IMR-90 (cell line): ENCODE measurements at regions not wholly inside any gene's neighbourhood (a gene's known extent, or its start where the extent isn't known, plus 50 kb on each side); places are given as distances from the start of the nearest gene placed in this dataset.

Experiments used
- ATAC-seq: fragments of 200-7000 bp; cut with Tn5 transposase; 2 replicates; pipeline ENCODE4 v1.9.1; 2020; ENCODE audit warnings: low read depth, mild to moderate bottlenecking, moderate library complexity
- BruUV-seq: library from RNA; stranded (reverse); fragments of 400-500 nt; replicated peaks from 2 replicates; lab custom pipeline; 2021; lab: Mats Ljungman, UMichigan
- CTCF ChIA-PET: fragments of 300-600 bp; formaldehyde crosslinking; extraction: SDS; loops from one replicate; lab custom pipeline; 2021; ENCODE audit warnings: antibody characterized with exemption; lab: Yijun Ruan, JAX
- POLR2A ChIA-PET: fragments of 300-600 bp; sonication (Branson Sonifier 250); formaldehyde crosslinking; loops from one replicate; lab custom pipeline; 2022; ENCODE audit warnings: antibody characterized with exemption; ENCODE audit not compliant: unreplicated experiment; lab: Charles Lee
- DNase-seq: peaks from one replicate; pipeline ENCODE4 v3.0.0; 2013
- H2AFZ ChIP-seq: replicated peaks from 2 replicates; pipeline ENCODE3; 2013; ENCODE audit warnings: low read length, mild to moderate bottlenecking; ENCODE audit not compliant: poor library complexity
- H2AK5ac ChIP-seq: 2 replicates; pipeline ENCODE4 v1.6.1; 2013; ENCODE audit warnings: low read depth, low read length, inconsistent platforms
- H2AK9ac ChIP-seq: replicated peaks from 2 replicates; pipeline ENCODE3; 2013; ENCODE audit warnings: mild to moderate bottlenecking, low read depth, low read length, moderate library complexity; ENCODE audit not compliant: poor library complexity
- H2BK120ac ChIP-seq: 2 replicates; pipeline ENCODE4 v1.6.1; 2013; ENCODE audit warnings: low read depth, low read length, inconsistent platforms
- H2BK15ac ChIP-seq: 3 replicates; pipeline ENCODE4 v1.6.1; 2013; ENCODE audit warnings: low read depth, low read length, inconsistent platforms
- H2BK20ac ChIP-seq: 2 replicates; pipeline ENCODE4 v1.6.1; 2013; ENCODE audit warnings: low read depth, mild to moderate bottlenecking, inconsistent platforms, low read length, moderate library complexity
- H2BK5ac ChIP-seq: 2 replicates; pipeline ENCODE4 v1.6.1; 2013; ENCODE audit warnings: mild to moderate bottlenecking, low read depth, low read length, inconsistent platforms; ENCODE audit not compliant: poor library complexity, severe bottlenecking
- H3K14ac ChIP-seq: replicated peaks from 2 replicates; pipeline ENCODE4 v1.6.1; 2013; ENCODE audit warnings: low read depth, low read length, inconsistent platforms
- H3K18ac ChIP-seq: 2 replicates; pipeline ENCODE4 v1.6.1; 2013; ENCODE audit warnings: low read depth, low read length, control low read depth
- H3K23ac ChIP-seq: 2 replicates; pipeline ENCODE4 v1.6.1; 2013; ENCODE audit warnings: low read depth, low read length, inconsistent platforms
- H3K27ac ChIP-seq: 2 replicates; pipeline ENCODE4 v1.5.1; 2013; ENCODE audit warnings: mild to moderate bottlenecking, control low read depth, low read length; ENCODE audit not compliant: insufficient read depth
- H3K27me3 ChIP-seq: 2 replicates; pipeline ENCODE4 v1.6.1; 2013; ENCODE audit warnings: low read length; ENCODE audit not compliant: control insufficient read depth, insufficient read depth
- H3K36me3 ChIP-seq: 2 replicates; pipeline ENCODE4 v1.6.1; 2013; ENCODE audit warnings: low read length, mixed read lengths; ENCODE audit not compliant: control insufficient read depth, insufficient read depth
- H3K4ac ChIP-seq: 2 replicates; pipeline ENCODE4 v1.6.1; 2013; ENCODE audit warnings: low read depth, low read length, inconsistent platforms
- H3K4me1 ChIP-seq: 2 replicates; pipeline ENCODE4 v1.6.1; 2013; ENCODE audit warnings: low read length, mixed read lengths; ENCODE audit not compliant: control insufficient read depth, insufficient read depth
- H3K4me2 ChIP-seq: 2 replicates; pipeline ENCODE4 v1.6.1; 2013; ENCODE audit warnings: low read depth, mild to moderate bottlenecking, control low read depth, low read length, moderate library complexity
- H3K4me3 ChIP-seq: 2 replicates; pipeline ENCODE4 v1.5.1; 2013; ENCODE audit warnings: low read depth, mild to moderate bottlenecking, control low read depth, low read length, moderate library complexity; ENCODE audit not compliant: insufficient read depth
- H3K56ac ChIP-seq: 2 replicates; pipeline ENCODE4 v1.6.1; 2013; ENCODE audit warnings: low read length, inconsistent platforms; ENCODE audit not compliant: insufficient read depth; ENCODE audit errors: extremely low read depth
- H3K79me1 ChIP-seq, 2 experiments: 2 replicates each; pipeline ENCODE4 v1.6.1; 2013; ENCODE audit warnings: low read length in 2 of 2, inconsistent platforms in 1 of 2, low read depth in 1 of 2
- H3K9ac ChIP-seq: 2 replicates; pipeline ENCODE4 v1.6.1; 2013; ENCODE audit warnings: low read depth, low read length, control low read depth
- H3K9me1 ChIP-seq: 2 replicates; pipeline ENCODE4 v1.6.1; 2013; ENCODE audit warnings: low read length, inconsistent platforms; ENCODE audit not compliant: insufficient read depth
- H3K9me3 ChIP-seq: 2 replicates; pipeline ENCODE4 v1.6.1; 2013; ENCODE audit warnings: low read length; ENCODE audit not compliant: control insufficient read depth, insufficient read depth
- H4K20me1 ChIP-seq: 2 replicates; pipeline ENCODE4 v1.6.1; 2013; ENCODE audit warnings: low read length, inconsistent platforms; ENCODE audit not compliant: insufficient read depth
- H4K5ac ChIP-seq: 2 replicates; pipeline ENCODE4 v1.6.1; 2013; ENCODE audit warnings: mild to moderate bottlenecking, low read depth, low read length, control low read depth
- H4K8ac ChIP-seq, 2 experiments: 2 replicates each; pipeline ENCODE4 v1.6.1; 2013; ENCODE audit warnings: low read depth in 2 of 2, low read length in 2 of 2, control low read depth in 1 of 2, inconsistent platforms in 1 of 2
- H4K91ac ChIP-seq: 2 replicates; pipeline ENCODE4 v1.6.1; 2013; ENCODE audit warnings: low read depth, low read length, inconsistent platforms; ENCODE audit not compliant: insufficient read depth
- BHLHE40 ChIP-seq: fragments of 150-350 bp; IDR thresholded peaks from 2 replicates; pipeline ENCODE4 v1.6.1; 2016; ENCODE audit warnings: mild to moderate bottlenecking, low read depth, low read length
- CEBPB ChIP-seq: IDR thresholded peaks from 2 replicates; pipeline ENCODE4 v1.6.1; 2012; ENCODE audit warnings: low read depth, low read length, improper control_type of control experiment
- CHD1 ChIP-seq: IDR thresholded peaks from 2 replicates; pipeline ENCODE4 v1.6.1; 2012; ENCODE audit warnings: low read depth, low read length, improper control_type of control experiment
- FOS ChIP-seq: fragments of 150-350 bp; IDR thresholded peaks from 2 replicates; pipeline ENCODE4 v1.6.1; 2016; ENCODE audit warnings: low read depth, low read length
- NFE2L2 ChIP-seq: fragments of 150-350 bp; IDR thresholded peaks from 2 replicates; pipeline ENCODE4 v1.6.1; 2016; ENCODE audit warnings: low read depth, mild to moderate bottlenecking, low read length
- RCOR1 ChIP-seq: IDR thresholded peaks from 2 replicates; pipeline ENCODE4 v1.6.1; 2012; ENCODE audit warnings: mild to moderate bottlenecking, low read length, improper control_type of control experiment; ENCODE audit not compliant: insufficient replicate concordance
- SMC3 ChIP-seq: fragments of 150-350 bp; IDR thresholded peaks from 2 replicates; pipeline ENCODE4 v1.6.1; 2016; ENCODE audit warnings: low read depth, mild to moderate bottlenecking, antibody characterized with exemption, low read length, moderate library complexity
- WGBS, 2 experiments: methylation state at CpG; one replicate each; pipeline versions ENCODE4 v1.1.5 to v1.1.7; 2013; ENCODE audit warnings: missing lambda C conversion rate in 2 of 2; ENCODE audit not compliant: insufficient read length in 1 of 2; ENCODE audit errors: extremely low coverage in 2 of 2; 5-methylcytosine and 5-hydroxymethylcytosine counted together
- dilution Hi-C: fragments of 300-500 bp; cut with HindIII; formaldehyde crosslinking; loops from one replicate; pipeline ENCODE4 v1.14.3; 2018; ENCODE audit warnings: low sequenced_read_pairs; ENCODE audit not compliant: unreplicated experiment
- in situ Hi-C: fragments of 300-500 bp; cut with MboI; formaldehyde crosslinking; loops from 3 replicates; pipeline ENCODE4 v1.14.3; 2019; ENCODE audit warnings: low sequenced_read_pairs, inconsistent platforms, mixed read lengths
- intact Hi-C: fragments of 100-400 bp; cut with micrococcal nuclease; formaldehyde crosslinking; loops from 2 replicates; pipeline ENCODE4 v1.10.0; 2022

DNA sequence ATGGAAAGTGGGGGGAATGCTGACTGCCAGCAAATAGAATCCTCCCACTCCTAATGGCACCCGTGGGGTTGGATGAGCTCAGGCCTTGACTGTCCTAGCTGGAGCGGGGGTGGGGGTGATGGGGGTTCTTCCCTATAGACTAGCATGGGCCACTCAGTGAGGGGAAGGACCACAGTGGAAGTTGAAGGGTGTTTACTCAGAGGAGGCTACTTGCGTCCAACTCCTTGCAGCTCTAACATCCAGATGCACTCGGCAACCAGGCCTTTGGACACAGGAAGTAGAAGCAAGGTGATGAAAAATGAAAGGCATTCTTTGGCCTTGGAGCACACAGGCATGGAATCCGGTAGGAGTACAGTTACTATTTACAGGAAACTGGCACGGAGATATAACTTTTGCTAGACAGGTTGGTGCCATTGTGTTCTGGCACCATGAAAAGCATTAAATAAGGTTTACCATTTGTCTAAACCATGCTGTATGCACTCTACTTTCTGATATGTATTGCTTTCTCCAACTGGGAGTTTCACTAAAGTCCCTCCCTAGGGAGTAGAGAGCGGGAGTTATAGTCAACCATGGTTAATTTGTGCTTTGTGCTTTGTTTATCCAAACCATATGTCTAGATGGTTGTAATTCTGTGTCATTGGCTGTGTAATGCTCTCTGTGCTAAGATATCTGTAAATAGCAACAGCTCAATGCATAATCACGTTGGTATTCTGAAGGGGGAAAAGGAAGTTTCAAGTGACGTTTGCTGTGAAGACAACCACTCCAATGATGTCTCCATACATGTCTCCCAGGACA lies 125.3 kb downstream of the TSHZ3 start:
- in situ Hi-C loops (no loop called here), intact Hi-C loops (loop anchor here (1.0 to 5.0 kb wide), 4 partner anchors 10 to 1183 kb away; partner anchors contain the start of gene DPY19L3), dilution Hi-C loops (no loop called here)
- Histone ChIP-seq H2BK20ac (peak overlapping the region; percentile 97), H4K5ac (peak overlapping the region; percentile 92), H3K36me3 (no peaks in the 10 kb centered on the region), H3K4me1 (peaks cover 19% of the 10 kb centered on the region), H3K27me3 (no peaks in the 10 kb centered on the region), H4K20me1 (no peaks in the 10 kb centered on the region), H3K9ac (no peak overlapping the region), H3K18ac (peak overlapping the region; percentile 96), H3K14ac (peak overlapping the region; percentile 93), H4K91ac (peak overlapping the region; percentile 90), H3K56ac (peak overlapping the region; percentile 91), H4K8ac (peak overlapping the region; percentile 93 to 95), H3K4me2 (peak overlapping the region; percentile 73), H2AK5ac (peak overlapping the region; percentile 25), H3K23ac (peak overlapping the region; percentile 96), H2AFZ (peak overlapping the region; percentile 80), H3K4ac (peak overlapping the region; percentile 95), H3K79me1 (peaks cover 3 to 18% of the 10 kb centered on the region in 2 experiments; a peak in 2 of 4 replicates), H3K9me3 (no peaks in the 10 kb centered on the region), H3K9me1 (peaks cover 14% of the 10 kb centered on the region), H2AK9ac (peak overlapping the region; percentile 7), H3K27ac (peak overlapping the region; percentile 89), H2BK120ac (peak overlapping the region; percentile 98), H2BK15ac (peak overlapping the region; percentile 89; the same call in 2 of the 3 replicates), H3K4me3 (no peak overlapping the region; the same call in 1 of the 2 replicates), H2BK5ac (peak overlapping the region; percentile 98)
- ATAC-seq: peak; percentile 93
- CTCF ChIA-PET: interaction anchor here (0.8 to 1.4 kb wide), 5 partner anchors 10 to 169 kb away, joined by 3 to 6 read pairs (median 4); no protein-coding TSS in a partner anchor
- no peak for TF ChIP-seq RCOR1
- TF ChIP-seq CHD1: no peak
- TF ChIP-seq NFE2L2: peak; percentile 56; the same call in 1 of the 2 replicates
- peak; percentile 80 for TF ChIP-seq CEBPB
- TF ChIP-seq SMC3: peak; percentile 2; the same call in 1 of the 2 replicates
- peak; percentile 94 for TF ChIP-seq FOS
- peak; percentile 35; the same call in 1 of the 2 replicates for TF ChIP-seq BHLHE40
- BruUV-seq: TSS peak; percentile 88
- POLR2A ChIA-PET: interaction anchor here (1.5 kb wide), 1 partner anchor 10 kb away, joined by 3 read pairs; no protein-coding TSS in a partner anchor
- peak; percentile 98 for DNase-seq
- no CpG with 5 or more reads among the region's 9 CpGs for WGBS, 2 experiments
